Activated CD4-positive, alpha-beta T cell treated with anti-CD3 and anti-CD28 coated beads for 36 hours (primary cell): ENCODE measurements at regions not wholly inside any gene's neighbourhood (a gene's known extent, or its start where the extent isn't known, plus 50 kb on each side); places are given as distances from the start of the nearest gene placed in this dataset.

Experiments
- ATAC-seq: fragments of 200-7000 bp; cut with Tn5 transposase; one replicate; pipeline ENCODE4 v1.10.0; 2021; ENCODE audit warnings: mild to moderate bottlenecking, moderate library complexity
- CTCF ChIA-PET: fragments of 350-600 bp; sonication (Branson Sonifier 250); formaldehyde crosslinking; loops from one replicate; lab custom pipeline; 2021; ENCODE audit warnings: antibody characterized with exemption; lab: Charles Lee
- POLR2A ChIA-PET: fragments of 350-600 bp; sonication (Branson Sonifier 250); formaldehyde crosslinking; loops from one replicate; lab custom pipeline; 2021; ENCODE audit warnings: antibody characterized with exemption, inconsistent platforms; lab: Charles Lee
- DNase-seq: peaks from one replicate; pipeline ENCODE4 v3.0.0-alpha.2; 2020
- H3K27ac Mint-ChIP-seq: one replicate; pipeline ENCODE4 v1.8.0; 2021; ENCODE audit warnings: mixed read lengths
- H3K27me3 Mint-ChIP-seq: one replicate; pipeline ENCODE4 v1.8.0; 2021; ENCODE audit warnings: mixed read lengths
- H3K36me3 Mint-ChIP-seq: one replicate; pipeline ENCODE4 v1.8.0; 2021; ENCODE audit warnings: low read depth, mixed read lengths
- H3K4me1 Mint-ChIP-seq: one replicate; pipeline ENCODE4 v1.8.0; 2021; ENCODE audit warnings: mixed read lengths
- H3K4me3 Mint-ChIP-seq: one replicate; pipeline ENCODE4 v1.8.0; 2021; ENCODE audit warnings: mild to moderate bottlenecking, moderate library complexity, mixed read lengths
- H3K9me3 Mint-ChIP-seq: one replicate; pipeline ENCODE4 v1.8.0; 2021; ENCODE audit warnings: low read depth, mixed read lengths
- intact Hi-C, 2 experiments: fragments of 100-400 bp; cut with DNase I in 1 of 2; cut with micrococcal nuclease in 1 of 2; formaldehyde crosslinking; loops; one replicate each; pipeline versions ENCODE4 v1.14.2 to v1.15.1; 2022 to 2024; cut with DNase I, micrococcal nuclease

GRCh38 chr2:2831633-2832032, 500.6 kb upstream of the MYT1L start:
- ATAC-seq = no peak
- Mint-ChIP-seq H3K36me3 (no peaks in the 10 kb centered on the region), H3K9me3 (no peaks in the 10 kb centered on the region), H3K4me3 (no peak overlapping the region), H3K4me1 (no peaks in the 10 kb centered on the region), H3K27me3 (no peaks in the 10 kb centered on the region), H3K27ac (no peak overlapping the region)
- ChIA-PET POLR2A (no interaction called here), CTCF (no interaction called here)
- DNase-seq = no peak
- intact Hi-C loops = no loop called here

GRCh38 chr2:2830576-2830975, 499.5 kb upstream of the MYT1L start:
- ChIA-PET CTCF (no interaction called here), POLR2A (no interaction called here)
- ATAC-seq (no peak), DNase-seq (no peak)
- intact Hi-C loops = no loop called here
- Mint-ChIP-seq H3K4me3 (no peak overlapping the region), H3K36me3 (no peaks in the 10 kb centered on the region), H3K9me3 (no peaks in the 10 kb centered on the region), H3K4me1 (no peaks in the 10 kb centered on the region), H3K27ac (no peak overlapping the region), H3K27me3 (no peaks in the 10 kb centered on the region)

DNA sequence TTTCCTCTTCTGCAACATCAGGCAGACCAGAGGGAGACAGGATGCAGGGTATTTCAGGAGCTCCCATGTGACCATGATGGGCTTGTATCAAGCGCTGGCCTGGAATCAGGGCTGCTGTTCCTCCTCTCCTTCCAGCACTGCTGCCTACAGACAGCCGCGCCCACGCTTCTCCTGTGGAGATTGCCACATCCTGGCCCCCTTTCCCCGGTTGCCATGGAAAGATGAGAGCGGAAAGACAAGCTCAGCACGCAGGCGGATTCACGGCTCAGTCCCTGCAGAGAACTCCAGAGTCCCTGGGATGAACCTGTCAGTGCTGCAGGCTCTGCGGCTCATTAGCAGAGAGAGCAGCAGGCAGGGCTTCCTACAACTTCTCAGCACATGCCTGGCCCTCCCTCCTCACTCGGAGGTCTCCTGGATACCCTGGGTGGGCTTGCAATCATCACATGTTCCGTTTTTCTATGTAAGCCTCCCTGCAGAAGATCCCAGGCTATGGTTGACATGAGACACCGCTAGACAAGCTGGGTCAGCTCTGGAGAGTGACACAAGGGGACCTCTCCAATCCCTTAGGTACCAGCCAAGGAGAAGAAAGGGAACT, 497.8 kb upstream of the MYT1L start:
- H3K4me1 Mint-ChIP-seq = no peaks in the 10 kb centered on the region
- DNase-seq (no peak), ATAC-seq (no peak)
- CTCF ChIA-PET = no interaction called here
- H3K9me3 Mint-ChIP-seq = no peaks in the 10 kb centered on the region
- H3K27me3 Mint-ChIP-seq = no peaks in the 10 kb centered on the region
- no peak overlapping the region for H3K27ac Mint-ChIP-seq
- intact Hi-C loops = no loop called here
- H3K4me3 Mint-ChIP-seq = no peak overlapping the region
- no peaks in the 10 kb centered on the region for H3K36me3 Mint-ChIP-seq
- POLR2A ChIA-PET = no interaction called here

GRCh38 chr2:2827761-2828221, 496.7 kb upstream of the MYT1L start:
- no peak for DNase-seq
- no peak overlapping the region for H3K4me3 Mint-ChIP-seq
- POLR2A ChIA-PET = no interaction called here
- no peaks in the 10 kb centered on the region for H3K9me3 Mint-ChIP-seq
- no peaks in the 10 kb centered on the region for H3K27me3 Mint-ChIP-seq
- intact Hi-C loops = no loop called here
- H3K4me1 Mint-ChIP-seq = no peaks in the 10 kb centered on the region
- no peak for ATAC-seq
- H3K27ac Mint-ChIP-seq = no peak overlapping the region
- CTCF ChIA-PET = no interaction called here
- H3K36me3 Mint-ChIP-seq = no peaks in the 10 kb centered on the region

- H3K4me1 Mint-ChIP-seq = no peaks in the 10 kb centered on the region
- H3K27me3 Mint-ChIP-seq = peaks cover 2% of the 10 kb centered on the region
- ChIA-PET CTCF (no interaction called here), POLR2A (no interaction called here)
- no peak overlapping the region for H3K27ac Mint-ChIP-seq
- ATAC-seq (no peak), DNase-seq (no peak)
- no peak overlapping the region for H3K4me3 Mint-ChIP-seq
- H3K9me3 Mint-ChIP-seq = no peaks in the 10 kb centered on the region
- H3K36me3 Mint-ChIP-seq = no peaks in the 10 kb centered on the region
- intact Hi-C loops = no loop called here
Observed at GRCh38 chr2:2827046-2827636, 496.1 kb upstream of the MYT1L start.

- POLR2A ChIA-PET = no interaction called here
- H3K27ac Mint-ChIP-seq = no peak overlapping the region
- intact Hi-C loops = no loop called here
- ATAC-seq (no peak), DNase-seq (no peak)
- H3K4me3 Mint-ChIP-seq = no peak overlapping the region
- CTCF ChIA-PET = no interaction called here
- H3K9me3 Mint-ChIP-seq = no peaks in the 10 kb centered on the region
- H3K36me3 Mint-ChIP-seq = no peaks in the 10 kb centered on the region
- no peaks in the 10 kb centered on the region for H3K4me1 Mint-ChIP-seq
- peaks cover 2% of the 10 kb centered on the region for H3K27me3 Mint-ChIP-seq
Observed at GRCh38 chr2:2826621-2827020, 495.5 kb upstream of the MYT1L start.

GRCh38 chr2:2826209-2826551, 495.1 kb upstream of the MYT1L start:
- Mint-ChIP-seq H3K4me3 (no peak overlapping the region), H3K9me3 (no peaks in the 10 kb centered on the region), H3K27ac (no peak overlapping the region), H3K36me3 (no peaks in the 10 kb centered on the region), H3K27me3 (peaks cover 3% of the 10 kb centered on the region), H3K4me1 (no peaks in the 10 kb centered on the region)
- CTCF ChIA-PET = no interaction called here
- intact Hi-C loops = no loop called here
- DNase-seq = no peak
- POLR2A ChIA-PET = no interaction called here
- ATAC-seq = no peak

DNA sequence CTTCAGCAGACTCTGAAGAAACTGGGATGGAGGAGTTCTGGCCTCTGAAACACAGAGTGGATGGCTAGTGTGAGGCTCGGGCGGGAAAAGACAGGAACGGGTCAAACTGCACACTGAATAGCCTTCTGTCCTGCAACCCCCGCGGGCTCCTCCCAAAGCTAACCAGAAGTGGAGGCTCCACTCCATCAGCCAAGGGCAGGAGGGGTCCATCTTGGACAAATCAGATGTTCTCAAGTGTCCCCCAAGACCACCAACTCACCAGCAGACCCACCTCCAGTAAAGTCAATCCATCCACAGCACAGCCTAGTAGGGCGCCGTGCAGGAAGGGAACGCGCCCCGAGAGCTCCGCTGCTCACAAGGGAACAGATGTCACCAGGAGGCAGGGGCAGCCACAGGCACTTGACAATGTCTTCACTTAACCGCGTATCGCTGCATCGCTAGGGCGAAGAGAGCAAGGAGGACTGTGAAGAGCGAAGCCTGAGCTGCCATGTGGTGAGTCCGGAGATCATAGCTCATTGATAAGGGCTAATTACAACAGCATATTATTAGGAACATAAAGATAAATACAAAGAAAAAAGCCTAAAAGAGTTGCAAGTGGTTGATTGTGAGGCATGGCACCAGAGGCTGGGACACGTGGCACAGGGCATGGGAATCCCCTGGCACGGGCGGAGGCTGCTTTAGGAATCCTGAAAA, 494.6 kb upstream of the MYT1L start:
- intact Hi-C loops = no loop called here
- H3K36me3 Mint-ChIP-seq = no peaks in the 10 kb centered on the region
- no peaks in the 10 kb centered on the region for H3K4me1 Mint-ChIP-seq
- no peaks in the 10 kb centered on the region for H3K9me3 Mint-ChIP-seq
- ChIA-PET POLR2A (no interaction called here), CTCF (no interaction called here)
- no peak overlapping the region for H3K27ac Mint-ChIP-seq
- DNase-seq (no peak), ATAC-seq (no peak)
- H3K27me3 Mint-ChIP-seq = peaks cover 3% of the 10 kb centered on the region
- H3K4me3 Mint-ChIP-seq = no peak overlapping the region

- no peak for ATAC-seq
- ChIA-PET POLR2A (no interaction called here), CTCF (no interaction called here)
- no peak for DNase-seq
- intact Hi-C loops = no loop called here
- peaks cover 3% of the 10 kb centered on the region for H3K27me3 Mint-ChIP-seq
- H3K4me1 Mint-ChIP-seq = no peaks in the 10 kb centered on the region
- H3K27ac Mint-ChIP-seq = no peak overlapping the region
- no peaks in the 10 kb centered on the region for H3K9me3 Mint-ChIP-seq
- no peak overlapping the region for H3K4me3 Mint-ChIP-seq
- H3K36me3 Mint-ChIP-seq = no peaks in the 10 kb centered on the region
Observed at GRCh38 chr2:2825062-2825461, 494.0 kb upstream of the MYT1L start.

- Mint-ChIP-seq H3K4me3 (no peak overlapping the region), H3K36me3 (no peaks in the 10 kb centered on the region), H3K27ac (no peak overlapping the region), H3K27me3 (peaks cover 5% of the 10 kb centered on the region), H3K9me3 (no peaks in the 10 kb centered on the region), H3K4me1 (no peaks in the 10 kb centered on the region)
- DNase-seq (no peak), ATAC-seq (no peak)
- ChIA-PET POLR2A (no interaction called here), CTCF (no interaction called here)
- intact Hi-C loops = no loop called here
Observed at GRCh38 chr2:2824588-2824987, 493.5 kb upstream of the MYT1L start.

DNA sequence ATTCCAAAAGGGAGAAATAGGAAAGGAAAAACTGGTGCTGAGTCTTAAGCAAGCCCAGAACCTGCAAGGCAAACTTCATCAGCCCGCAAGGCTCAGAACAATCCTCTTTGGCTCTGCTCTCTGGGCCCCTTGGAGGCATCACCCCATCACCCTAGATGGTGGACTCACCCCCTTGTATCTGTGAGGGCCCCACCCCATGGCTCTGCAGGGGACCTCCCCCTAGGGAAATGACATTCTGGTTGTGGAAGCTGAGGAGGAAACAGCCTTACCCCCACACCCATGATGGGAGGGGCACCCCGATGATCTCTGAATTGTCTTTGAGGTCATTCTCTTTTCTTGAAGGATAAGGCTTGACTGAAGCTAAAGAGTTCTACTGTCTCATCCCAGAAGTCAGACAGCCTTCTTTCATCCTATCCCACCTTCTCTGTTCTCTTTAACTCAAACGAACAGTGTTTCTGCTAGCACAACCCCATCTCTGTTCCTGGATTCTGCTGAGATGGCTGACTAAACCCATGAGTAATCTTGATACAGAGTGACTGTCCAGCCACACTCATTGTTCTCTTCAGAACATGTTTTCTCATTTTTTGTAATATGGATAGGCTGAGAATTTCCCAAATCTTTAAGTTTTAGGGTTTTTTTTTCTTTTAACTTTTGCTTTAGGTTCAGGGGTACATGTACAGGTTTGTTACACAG, 492.1 kb upstream of the MYT1L start:
- DNase-seq (no peak), ATAC-seq (no peak)
- ChIA-PET POLR2A (no interaction called here), CTCF (no interaction called here)
- peaks cover 2% of the 10 kb centered on the region for H3K9me3 Mint-ChIP-seq
- peaks cover 16% of the 10 kb centered on the region for H3K27me3 Mint-ChIP-seq
- H3K4me1 Mint-ChIP-seq = no peaks in the 10 kb centered on the region
- intact Hi-C loops = no loop called here
- no peak overlapping the region for H3K27ac Mint-ChIP-seq
- H3K4me3 Mint-ChIP-seq = no peak overlapping the region
- no peaks in the 10 kb centered on the region for H3K36me3 Mint-ChIP-seq

- intact Hi-C loops = no loop called here
- Mint-ChIP-seq H3K27me3 (peaks cover 20% of the 10 kb centered on the region), H3K27ac (no peak overlapping the region), H3K9me3 (peaks cover 2% of the 10 kb centered on the region), H3K4me1 (no peaks in the 10 kb centered on the region), H3K36me3 (no peaks in the 10 kb centered on the region), H3K4me3 (no peak overlapping the region)
- no peak for DNase-seq
- ChIA-PET POLR2A (no interaction called here), CTCF (no interaction called here)
- ATAC-seq = no peak
Observed at GRCh38 chr2:2822143-2822542, 491.1 kb upstream of the MYT1L start.
